Right ventricle myocardium superior (tissue), 1 donor: ENCODE measurements at regions not wholly inside any gene's neighbourhood (a gene's known extent, or its start where the extent isn't known, plus 50 kb on each side); places are given as distances from the start of the nearest gene placed in this dataset.

Experiments used
- ATAC-seq: fragments of 200-7000 bp; cut with Tn5 transposase; one replicate; pipeline ENCODE4 v1.9.1; 2020; ENCODE audit warnings: mild to moderate bottlenecking; ENCODE audit not compliant: poor library complexity
- DNase-seq: peaks from one replicate; pipeline ENCODE4 v3.0.0-alpha.2; 2020
- intact Hi-C: fragments of 100-400 bp; cut with DNase I; formaldehyde crosslinking; loops from one replicate; pipeline ENCODE4 v1.11.2; 2022
- donor health status: DM: no; HTN: yes; CAD: no; lungs with severe emphysema.

DNA sequence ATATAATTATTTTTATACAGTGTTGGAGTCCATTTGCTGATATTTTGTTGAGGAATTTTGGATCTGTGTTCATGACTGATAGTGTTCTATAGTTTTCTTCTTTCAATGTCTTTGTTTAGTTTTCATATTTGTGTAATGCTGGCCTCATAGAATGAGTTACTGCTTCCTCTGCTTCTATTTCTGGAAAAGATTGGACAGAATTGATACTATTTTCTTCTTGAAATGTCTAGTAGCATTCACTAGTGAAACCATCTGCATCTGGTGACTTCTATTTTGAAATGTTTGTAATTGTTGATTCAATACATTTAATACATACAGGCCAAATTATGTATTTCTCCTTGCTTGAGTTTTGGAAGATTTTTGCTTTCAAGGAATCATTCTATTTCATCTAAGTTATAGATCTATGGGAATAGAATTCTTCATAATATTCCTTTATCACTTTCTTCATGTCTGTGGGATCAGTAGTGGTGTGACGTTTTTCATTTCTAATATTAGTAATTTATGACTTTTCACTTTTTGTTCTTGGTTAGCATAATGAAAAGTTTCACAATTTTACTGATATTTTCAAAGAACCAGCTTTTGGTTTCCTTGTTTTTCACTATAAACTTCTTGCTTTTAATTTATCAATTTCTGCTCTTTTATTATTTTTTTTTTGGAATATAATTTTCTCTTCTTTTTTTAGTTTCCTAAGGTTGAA, 509.9 kb upstream of the VRK2 start:
- DNase-seq, result no peak
- no peak for ATAC-seq
- intact Hi-C loops, result no loop called here

DNA sequence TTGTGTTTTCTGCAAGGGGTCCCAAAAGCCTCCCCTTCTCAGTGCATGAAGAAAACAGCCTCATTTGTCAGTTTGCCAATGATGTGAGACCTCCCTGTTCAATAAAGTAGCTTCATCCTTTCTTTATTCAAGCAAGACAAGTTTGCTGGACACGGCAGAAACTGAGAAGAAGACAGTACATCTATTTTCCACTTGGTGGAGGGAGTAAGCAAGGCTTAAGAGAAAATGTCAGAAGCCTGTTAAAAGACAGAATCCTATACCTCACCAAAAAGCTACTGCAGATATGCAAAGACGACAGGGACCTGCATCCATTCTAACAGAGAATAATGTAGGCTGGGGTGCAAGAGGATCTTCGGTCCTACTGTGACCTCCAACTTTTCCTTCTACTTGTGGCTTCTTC, 506.8 kb upstream of the VRK2 start:
- intact Hi-C loops, result no loop called here
- ATAC-seq (no peak), DNase-seq (no peak)

DNA sequence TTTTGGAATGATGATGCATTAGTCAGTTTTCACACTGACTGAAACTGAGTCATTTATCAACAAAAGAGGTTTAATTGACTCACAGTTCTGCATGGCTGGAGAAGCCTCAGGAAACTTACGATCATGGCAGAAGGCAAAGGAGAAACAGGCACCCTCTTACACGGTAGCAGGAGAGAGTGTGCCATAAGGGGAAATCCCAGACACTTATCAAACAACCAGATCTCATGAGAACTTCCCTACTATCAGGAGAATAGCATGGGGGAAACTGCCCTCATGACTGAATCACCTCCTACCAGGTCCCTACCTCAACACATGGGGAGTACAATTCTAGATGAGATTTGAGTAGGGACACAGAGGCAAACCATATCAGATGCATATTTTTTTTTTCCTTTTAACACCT, 504.5 kb upstream of the VRK2 start:
- DNase-seq (no peak), ATAC-seq (no peak)
- intact Hi-C loops, result no loop called here

DNA sequence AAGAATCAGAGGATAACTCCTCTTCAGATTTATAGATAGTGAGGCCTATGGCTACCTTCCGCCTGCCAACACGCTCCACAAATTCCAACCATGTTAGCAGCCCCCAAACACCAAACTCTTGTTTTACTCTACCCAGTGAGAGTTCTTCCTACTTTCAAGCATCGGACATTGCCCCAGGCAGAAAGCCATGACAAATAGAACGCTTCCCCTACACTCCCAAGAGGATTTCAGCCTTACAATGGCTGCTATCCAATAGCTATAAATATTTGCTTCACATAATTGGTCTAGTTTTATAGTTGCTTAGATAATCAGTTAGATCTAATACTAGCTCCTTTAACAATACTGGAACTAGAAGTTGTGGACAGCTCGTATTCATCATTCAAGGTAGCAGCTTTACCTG, 503.4 kb upstream of the VRK2 start:
- ATAC-seq, result no peak
- intact Hi-C loops, result no loop called here
- no peak for DNase-seq

DNA sequence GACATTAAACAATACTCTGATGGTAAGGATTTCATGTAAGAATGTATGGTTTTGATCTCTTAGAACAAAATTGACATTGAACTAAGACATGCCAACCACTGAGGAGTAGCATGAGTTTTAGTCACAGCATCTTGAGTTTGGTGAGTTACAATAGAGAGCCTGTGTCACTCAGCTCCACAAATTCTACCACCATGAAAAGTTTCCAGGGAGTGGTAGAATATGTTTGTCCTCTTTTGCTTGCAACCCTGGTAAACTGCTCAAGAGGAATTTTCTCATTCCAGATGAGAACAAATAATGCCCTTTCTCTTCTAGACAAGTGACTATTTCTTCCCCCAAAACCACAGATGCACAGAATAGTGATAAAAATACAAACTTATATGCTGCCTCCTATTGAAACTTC, 502.0 kb upstream of the VRK2 start:
- DNase-seq, result no peak
- intact Hi-C loops, result no loop called here
- no peak for ATAC-seq

DNA sequence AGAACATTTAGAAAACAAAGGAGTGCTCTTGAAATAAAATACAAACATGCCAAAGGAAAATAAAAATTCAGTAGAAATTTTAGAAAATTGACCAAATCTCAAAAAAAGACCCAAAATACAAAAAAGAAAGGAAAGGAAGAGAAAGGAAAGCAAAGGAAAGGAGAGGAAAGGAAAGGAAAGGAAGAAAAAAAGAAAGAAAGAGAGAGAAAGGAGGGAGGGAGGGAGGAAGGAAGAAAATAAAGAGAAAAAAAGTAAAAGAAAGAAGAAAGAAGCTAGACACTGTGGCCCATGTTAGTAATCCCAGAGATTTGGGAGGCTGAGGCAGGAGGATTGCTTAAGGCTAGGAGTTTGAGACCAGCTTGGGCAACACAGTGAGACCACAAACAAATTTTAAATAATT, 500.1 kb upstream of the VRK2 start:
- DNase-seq (no peak), ATAC-seq (no peak)
- intact Hi-C loops, result no loop called here

DNA sequence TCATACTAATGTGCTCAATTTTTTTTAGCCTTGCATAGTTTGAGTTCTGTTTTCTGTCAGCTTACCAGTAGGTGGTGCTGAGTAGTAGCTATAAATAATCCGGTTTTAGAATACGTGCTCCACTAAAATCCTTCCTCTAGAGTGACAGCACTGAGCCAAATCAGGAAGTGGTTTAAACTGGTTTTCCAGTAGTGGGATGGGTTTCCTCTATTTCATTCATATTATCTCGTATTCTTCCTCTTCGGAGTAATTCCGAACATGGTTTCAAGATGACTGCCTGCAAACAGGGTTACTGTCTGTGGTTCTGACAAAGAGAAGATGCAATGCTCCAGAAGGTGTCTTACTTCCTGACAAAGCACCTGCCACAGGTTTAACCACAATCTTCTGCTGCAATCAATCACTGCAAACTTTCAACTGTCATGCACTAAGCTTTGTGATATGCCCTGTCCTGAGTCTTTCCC, 496.9 kb upstream of the VRK2 start:
- ATAC-seq (no peak), DNase-seq (no peak)
- intact Hi-C loops, result no loop called here

DNA sequence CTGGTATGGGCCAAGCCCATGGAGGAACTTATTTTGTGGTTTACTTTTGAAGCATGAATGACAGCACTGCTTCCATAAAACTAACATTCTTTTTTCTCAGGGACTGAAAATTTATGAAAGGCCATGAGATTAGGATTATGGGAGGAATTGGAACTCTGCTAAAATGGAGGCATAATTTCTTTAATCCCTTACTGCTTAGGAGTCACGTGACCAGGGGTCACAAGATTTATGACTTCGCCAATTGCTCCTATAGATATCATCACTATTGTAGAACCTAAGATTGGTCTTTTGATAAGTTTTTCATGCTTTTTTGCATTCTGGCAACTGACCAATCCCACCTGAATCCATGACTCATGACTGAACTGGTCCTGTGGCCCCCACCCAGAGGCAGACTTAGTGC, 495.7 kb upstream of the VRK2 start:
- DNase-seq (no peak), ATAC-seq (no peak)
- intact Hi-C loops, result no loop called here

DNA sequence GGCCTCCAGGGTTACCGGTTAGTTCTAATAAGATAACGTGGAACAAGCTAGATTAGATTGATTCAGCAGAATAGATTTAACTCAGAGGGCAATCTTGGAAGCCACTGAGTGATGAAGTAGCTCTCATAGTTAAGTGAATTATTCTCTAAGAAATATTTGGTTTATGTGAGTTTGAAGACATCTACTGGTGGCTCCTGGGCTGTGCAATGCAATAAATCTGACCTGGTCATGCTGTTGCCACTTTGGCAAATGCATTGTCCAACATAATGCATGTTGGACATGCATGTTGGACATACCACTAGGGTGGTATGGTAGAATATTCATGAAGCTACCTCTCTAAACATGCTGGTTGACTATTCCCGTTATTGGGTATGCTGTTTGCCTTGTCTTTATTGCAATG, 493.7 kb upstream of the VRK2 start:
- DNase-seq (no peak), ATAC-seq (no peak)
- intact Hi-C loops, result no loop called here

DNA sequence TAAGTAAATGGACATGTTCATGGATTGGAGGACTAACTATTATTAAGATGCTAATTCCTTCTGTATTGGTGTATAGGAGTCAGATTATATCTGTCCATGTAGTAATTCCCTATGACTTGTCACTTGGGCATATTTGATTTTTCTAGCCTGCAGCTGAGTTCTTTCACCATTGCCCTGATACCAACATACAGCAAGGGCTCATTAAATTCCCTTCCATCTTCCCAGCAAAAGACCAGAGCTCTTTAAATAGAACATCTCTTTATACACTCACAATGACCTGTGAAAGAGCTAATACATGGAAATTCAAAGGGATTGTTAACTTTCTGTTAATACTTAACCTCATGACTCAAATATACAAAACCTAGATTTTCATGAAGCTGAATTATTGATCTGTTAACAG, 492.3 kb upstream of the VRK2 start:
- intact Hi-C loops, result no loop called here
- no peak for ATAC-seq
- no peak for DNase-seq

DNA sequence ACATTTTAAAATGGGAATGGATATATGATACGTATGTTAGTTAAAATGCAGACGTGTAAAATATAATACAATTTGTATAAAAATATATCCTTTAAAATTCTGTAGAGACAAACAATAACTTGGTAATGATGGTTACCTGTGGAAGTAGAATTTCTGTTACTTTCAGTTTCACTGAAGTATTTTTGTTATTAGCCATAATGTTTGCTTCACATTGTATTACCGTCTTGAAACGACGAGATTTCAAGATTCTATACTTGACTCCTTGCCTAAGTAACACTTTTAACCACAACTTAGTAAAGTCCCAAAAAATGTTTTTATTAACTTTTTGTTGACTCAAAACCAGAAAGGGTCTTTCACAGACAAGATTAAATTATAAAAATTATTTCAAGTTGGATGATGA, 488.3 kb upstream of the VRK2 start:
- intact Hi-C loops, result no loop called here
- no peak for ATAC-seq
- no peak for DNase-seq

DNA sequence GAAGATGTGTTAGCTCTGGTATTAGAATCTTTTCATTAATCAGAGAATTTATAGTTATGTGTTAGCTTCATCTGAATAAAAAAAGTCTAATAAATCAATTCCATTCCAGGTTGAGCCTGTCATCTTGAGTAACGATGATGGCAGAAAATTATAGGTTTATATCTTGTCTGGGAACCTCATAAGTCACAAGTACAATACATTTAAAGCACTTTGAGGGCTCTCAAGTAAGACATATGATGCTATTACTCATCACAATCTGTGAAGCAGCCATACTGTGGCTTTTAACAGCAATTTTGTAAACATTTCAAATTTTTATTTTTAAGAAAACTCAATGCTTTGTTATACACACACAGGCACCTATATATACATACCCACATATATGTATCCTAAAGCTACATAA, 484.1 kb upstream of the VRK2 start:
- DNase-seq, result no peak
- ATAC-seq, result no peak
- intact Hi-C loops, result no loop called here

DNA sequence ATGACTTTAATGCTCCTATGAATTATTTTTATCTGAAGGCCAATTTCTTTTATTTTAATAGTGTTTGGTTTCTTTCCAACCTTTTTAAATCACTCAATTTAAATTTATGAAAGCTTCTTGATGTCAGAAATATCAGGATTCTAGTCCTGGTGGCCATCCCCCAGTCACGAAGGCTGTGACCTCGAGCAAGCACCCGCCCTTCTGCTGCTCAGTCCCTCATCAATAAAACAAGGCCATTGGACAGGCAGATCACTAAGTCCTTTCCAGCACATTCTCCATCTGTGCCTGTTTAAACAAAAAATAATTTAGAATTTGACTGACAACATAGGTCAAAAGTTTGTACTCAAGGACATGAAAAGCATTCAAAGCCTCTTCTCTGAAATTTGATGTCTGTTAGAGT, 483.6 kb upstream of the VRK2 start:
- intact Hi-C loops, result no loop called here
- ATAC-seq, result no peak
- no peak for DNase-seq

DNA sequence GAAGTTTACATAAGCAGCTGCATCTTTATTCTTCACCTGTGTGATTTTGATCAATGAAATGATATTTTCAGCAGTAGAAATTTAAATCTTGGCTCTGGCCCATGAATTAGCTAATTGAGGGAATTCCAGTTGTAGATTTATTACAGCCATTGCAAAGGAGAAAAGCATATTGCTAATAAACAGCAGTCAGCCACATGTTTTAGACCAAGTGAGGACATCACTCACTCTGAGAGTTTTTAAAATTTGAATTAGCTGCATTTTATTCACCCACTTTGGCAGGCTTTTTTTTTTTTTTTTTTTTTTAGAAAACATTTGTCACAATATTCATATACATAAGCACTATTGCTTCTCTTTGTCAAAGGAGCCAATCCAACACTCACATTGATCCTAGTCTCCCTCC, 479.4 kb upstream of the VRK2 start:
- no peak for ATAC-seq
- no peak for DNase-seq
- intact Hi-C loops, result no loop called here

DNA sequence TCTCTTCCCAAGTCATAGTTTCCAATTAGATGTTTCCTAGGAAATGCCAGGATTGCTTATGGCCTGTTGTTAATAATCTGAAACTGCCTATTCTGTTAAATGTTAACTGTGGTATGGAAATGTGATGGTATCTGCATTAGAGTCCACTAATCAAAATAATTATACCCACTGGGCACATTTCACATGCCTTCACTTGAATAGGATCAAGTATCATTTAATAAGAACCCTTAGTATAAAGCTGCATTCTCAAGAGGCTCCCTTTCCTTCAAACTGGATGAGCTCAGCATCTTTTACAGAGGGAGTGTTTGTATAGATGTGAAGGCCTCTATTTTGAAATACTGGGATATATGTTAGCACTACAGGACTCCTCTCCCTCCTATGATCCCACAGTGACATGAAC, 477.2 kb upstream of the VRK2 start:
- intact Hi-C loops, result no loop called here
- DNase-seq, result no peak
- no peak for ATAC-seq

DNA sequence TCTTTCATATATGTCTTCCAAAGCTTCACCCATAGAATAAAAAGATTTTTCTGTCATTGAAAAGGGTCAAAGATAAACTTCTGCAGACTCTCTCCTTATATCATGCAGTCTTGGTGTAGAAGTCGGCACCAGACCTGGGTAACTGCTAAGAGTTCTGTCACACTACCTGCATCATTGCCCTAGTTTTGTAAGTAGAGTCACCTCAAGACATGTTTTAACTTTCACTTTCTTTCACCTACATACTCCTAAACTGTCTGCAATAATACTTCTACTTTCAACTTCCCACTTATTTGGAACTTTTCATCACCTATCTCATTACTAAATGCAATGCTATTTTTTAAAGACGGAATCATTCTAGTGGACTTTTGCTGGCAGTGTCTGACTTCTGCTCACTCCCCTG, 475.6 kb upstream of the VRK2 start:
- intact Hi-C loops, result no loop called here
- DNase-seq (no peak), ATAC-seq (no peak)

DNA sequence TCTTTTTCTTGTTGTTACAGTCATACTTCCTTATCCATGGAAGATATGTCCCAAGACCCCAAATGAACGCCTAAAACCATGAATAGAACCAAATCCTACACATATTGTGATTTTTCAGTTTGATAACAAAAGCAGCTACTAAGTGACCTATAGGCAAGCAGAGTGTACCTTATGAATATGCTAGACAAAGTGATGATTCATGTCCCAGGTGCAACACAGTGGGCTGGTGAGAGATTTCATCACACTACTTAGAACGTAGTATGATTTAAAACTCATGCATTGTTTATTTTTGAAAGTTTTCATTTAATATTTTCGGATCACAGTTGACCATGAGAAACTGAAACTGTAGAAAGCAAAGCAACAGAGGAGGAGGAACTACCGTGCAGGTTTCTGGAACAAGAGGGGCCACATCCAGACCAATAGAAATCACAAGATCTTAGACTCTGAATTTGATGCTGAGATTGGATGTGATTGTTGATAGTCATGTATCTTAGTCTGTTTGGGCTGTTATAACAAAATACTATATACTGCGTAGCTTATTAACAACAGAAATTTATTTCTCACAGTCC, 470.8 kb upstream of the VRK2 start:
- DNase-seq (no peak), ATAC-seq (no peak)
- intact Hi-C loops, result no loop called here

DNA sequence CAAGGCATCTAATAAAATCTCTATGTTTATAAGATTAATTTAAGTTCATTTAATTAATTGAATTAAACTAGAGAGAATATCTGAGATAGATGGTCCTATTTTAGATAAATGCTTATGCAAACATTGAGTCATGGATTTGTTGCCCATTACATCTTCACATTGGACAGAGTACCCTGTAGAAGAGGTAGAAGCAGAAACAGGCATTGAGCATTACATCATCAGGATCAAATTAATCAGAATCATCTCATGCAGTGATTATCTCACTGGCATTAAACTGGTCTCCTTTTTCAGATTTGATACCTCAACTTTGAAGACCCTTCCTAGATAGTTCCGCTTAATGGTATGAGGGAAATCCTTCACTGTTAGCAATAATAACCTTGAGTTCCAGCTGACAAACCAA, 469.6 kb upstream of the VRK2 start:
- ATAC-seq (no peak), DNase-seq (no peak)
- intact Hi-C loops, result no loop called here

DNA sequence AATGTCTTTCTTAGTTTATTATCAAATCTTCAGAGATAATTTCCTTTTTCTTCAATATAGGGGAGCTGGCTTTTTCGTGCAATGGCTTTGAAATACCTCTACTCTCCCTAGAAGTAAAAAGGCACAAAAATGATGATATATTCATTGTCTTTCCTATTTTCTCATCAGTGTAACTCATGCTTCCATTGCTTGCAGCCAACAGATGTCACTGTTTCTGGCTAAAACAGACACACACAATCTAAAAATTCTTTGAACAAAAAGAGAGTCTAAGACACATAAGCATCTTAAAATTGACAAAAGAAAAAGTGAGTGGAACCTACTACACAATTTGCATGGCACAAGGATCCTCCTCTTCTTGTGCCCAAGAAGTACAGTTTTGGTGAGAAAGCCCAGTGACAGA, 448.7 kb upstream of the VRK2 start:
- no peak for DNase-seq
- intact Hi-C loops, result no loop called here
- no peak for ATAC-seq

DNA sequence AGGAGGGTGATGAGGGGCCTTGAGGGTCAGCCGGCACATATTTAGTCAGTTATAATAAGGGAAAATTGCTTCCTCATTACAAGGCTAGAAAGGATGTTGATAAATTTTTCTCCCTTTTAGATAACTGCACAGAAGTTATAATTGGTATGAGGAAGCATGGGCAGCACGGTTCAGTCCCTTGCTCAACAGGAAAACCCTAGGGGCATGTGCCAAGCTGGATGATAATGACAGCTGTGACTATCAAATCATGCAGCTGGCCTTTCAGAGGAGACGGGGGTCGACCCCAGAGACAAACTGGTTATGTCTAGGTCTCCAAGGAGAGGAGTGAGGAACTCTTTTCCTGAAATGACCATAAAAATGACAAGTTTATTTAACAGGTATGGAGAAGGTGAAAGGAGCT, 448.1 kb upstream of the VRK2 start:
- intact Hi-C loops, result no loop called here
- DNase-seq (no peak), ATAC-seq (no peak)

DNA sequence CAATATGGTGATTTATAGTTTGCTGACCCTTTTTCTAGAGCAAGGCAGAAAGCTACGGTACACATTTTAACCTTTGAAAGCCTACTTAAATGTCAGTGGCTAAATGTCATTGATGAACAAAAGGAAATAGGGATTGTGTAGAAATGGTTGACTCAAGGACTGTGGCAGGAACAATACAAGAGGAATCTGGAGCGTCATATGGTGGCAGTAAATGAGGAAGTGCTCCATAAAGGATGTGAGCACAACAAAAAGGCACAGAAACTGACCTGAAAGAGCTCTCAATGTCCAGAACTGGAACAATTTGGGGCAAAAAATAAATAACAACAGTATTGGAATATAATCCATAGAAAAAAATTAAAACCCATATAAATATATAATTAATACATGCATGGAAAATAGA, 443.9 kb upstream of the VRK2 start:
- intact Hi-C loops, result no loop called here
- ATAC-seq, result no peak
- DNase-seq, result no peak
